ENCODE measurements at regions not wholly inside any gene's neighbourhood (a gene's known extent, or its start where the extent isn't known, plus 50 kb on each side); places are given as distances from the start of the nearest gene placed in this dataset.
"Not testable (repeated sequence)": the region's sequence is repeated elsewhere in the genome, so short reads cannot be mapped to it uniquely, and the experiment has no call there.

GRCh38 chr7:67619175-67619574, 622.5 kb downstream of the TYW1 start:
- DNase-seq (ENCODE audit: low spot score), result no peak

GRCh38 chr7:67620216-67620933, 623.7 kb downstream of the TYW1 start:
- DNase-seq (ENCODE audit: low spot score), result no peak

- DNase-seq (ENCODE audit: low spot score), result no peak
Measured at GRCh38 chr7:67621704-67622103, 625.1 kb downstream of the TYW1 start.

GRCh38 chr7:67625257-67625737, 628.7 kb downstream of the TYW1 start:
- peak; percentile 9 for DNase-seq (ENCODE audit: low spot score)

- DNase-seq (ENCODE audit: low spot score), result no peak
Measured at GRCh38 chr7:67631476-67631875, 634.8 kb downstream of the TYW1 start.

- no peak for DNase-seq (ENCODE audit: low spot score)
Measured at GRCh38 chr7:67635271-67635670, 638.6 kb downstream of the TYW1 start.

GRCh38 chr7:67636348-67637022, 639.9 kb downstream of the TYW1 start:
- no peak for DNase-seq (ENCODE audit: low spot score)

GRCh38 chr7:67637023-67637358, 640.4 kb downstream of the TYW1 start:
- no peak for DNase-seq (ENCODE audit: low spot score)

GRCh38 chr7:67642542-67642941, 645.9 kb downstream of the TYW1 start:
- not testable (repeated sequence) for DNase-seq (ENCODE audit: low spot score)

GRCh38 chr7:67644151-67644550, 647.5 kb downstream of the TYW1 start:
- DNase-seq (ENCODE audit: low spot score), result no peak

GRCh38 chr7:67652937-67653336, 656.3 kb downstream of the TYW1 start:
- DNase-seq (ENCODE audit: low spot score), result no peak

- DNase-seq (ENCODE audit: low spot score), result no peak
Measured at GRCh38 chr7:67653856-67654454, 657.3 kb downstream of the TYW1 start.

GRCh38 chr7:67654642-67655041, 658.0 kb downstream of the TYW1 start:
- DNase-seq (ENCODE audit: low spot score), result no peak

GRCh38 chr7:67655168-67655567, 658.5 kb downstream of the TYW1 start:
- DNase-seq (ENCODE audit: low spot score), result no peak

- DNase-seq (ENCODE audit: low spot score), result no peak
Measured at GRCh38 chr7:67659091-67659490, 662.5 kb downstream of the TYW1 start.

- no peak for DNase-seq (ENCODE audit: low spot score)
Measured at GRCh38 chr7:67662804-67663203, 666.2 kb downstream of the TYW1 start.

- no peak for DNase-seq (ENCODE audit: low spot score)
Measured at GRCh38 chr7:67663644-67664043, 667.0 kb downstream of the TYW1 start.

GRCh38 chr7:67666359-67666758, 669.7 kb downstream of the TYW1 start:
- DNase-seq (ENCODE audit: low spot score), result not testable (repeated sequence)

- DNase-seq (ENCODE audit: low spot score), result no peak
Measured at GRCh38 chr7:67671006-67671548, 674.4 kb downstream of the TYW1 start.

GRCh38 chr7:67673861-67674260, 677.2 kb downstream of the TYW1 start:
- no peak for DNase-seq (ENCODE audit: low spot score)

GRCh38 chr7:67674862-67675261, 678.2 kb downstream of the TYW1 start:
- DNase-seq (ENCODE audit: low spot score), result not testable (repeated sequence)

GRCh38 chr7:67675971-67676370, 679.3 kb downstream of the TYW1 start:
- DNase-seq (ENCODE audit: low spot score), result no peak

- no peak for DNase-seq (ENCODE audit: low spot score)
Measured at GRCh38 chr7:67678419-67678818, 681.8 kb downstream of the TYW1 start.

Measured in hematopoietic multipotent progenitor cell treated with erythropoietin and hydrocortisone succinate and interleukin-3 and kit ligand, for 17 days (in vitro differentiated cells).